IPS DF 4.7 (cell line): ENCODE measurements at regions not wholly inside any gene's neighbourhood (a gene's known extent, or its start where the extent isn't known, plus 50 kb on each side); places are given as distances from the start of the nearest gene placed in this dataset.

Source experiments
- DNase-seq: peaks from one replicate; pipeline ENCODE4 v3.0.0-alpha.2; 2013; ENCODE audit warnings: low spot score; ENCODE audit errors: extremely low read depth

- DNase-seq: no peak
Observed at GRCh38 chr10:20726381-20726780, 170.7 kb downstream of the NEBL start.

- no peak for DNase-seq
Observed at GRCh38 chr10:20714979-20715378, 182.1 kb downstream of the NEBL start.

- no peak for DNase-seq
Observed at GRCh38 chr10:20714518-20714917, 182.6 kb downstream of the NEBL start.

- no peak for DNase-seq
Observed at GRCh38 chr10:20713420-20713819, 183.7 kb downstream of the NEBL start.

GRCh38 chr10:20712774-20713173, 184.3 kb downstream of the NEBL start:
- DNase-seq: no peak

GRCh38 chr10:20709708-20710107, 187.4 kb downstream of the NEBL start:
- DNase-seq: no peak

GRCh38 chr10:20708305-20708704, 188.8 kb downstream of the NEBL start:
- DNase-seq: no peak

GRCh38 chr10:20707251-20707650, 189.9 kb downstream of the NEBL start:
- no peak for DNase-seq

- peak; percentile 38 for DNase-seq
Observed at GRCh38 chr10:20698837-20699236, 198.3 kb downstream of the NEBL start.

GRCh38 chr10:20694296-20694695, 202.8 kb downstream of the NEBL start:
- no peak for DNase-seq

- no peak for DNase-seq
Observed at GRCh38 chr10:20688797-20689544, 208.1 kb downstream of the NEBL start.

GRCh38 chr10:20686015-20686635, 211.0 kb downstream of the NEBL start:
- DNase-seq: no peak

GRCh38 chr10:20685462-20685861, 211.6 kb downstream of the NEBL start:
- no peak for DNase-seq

- DNase-seq: no peak
Observed at GRCh38 chr10:20683345-20683744, 213.8 kb downstream of the NEBL start.

GRCh38 chr10:20682782-20683181, 214.3 kb downstream of the NEBL start:
- DNase-seq: no peak

- DNase-seq: no peak
Observed at GRCh38 chr10:20677340-20677739, 219.8 kb downstream of the NEBL start.

GRCh38 chr10:20674926-20675325, 222.2 kb downstream of the NEBL start:
- DNase-seq: no peak

- DNase-seq: no peak
Observed at GRCh38 chr10:20673175-20673574, 223.9 kb downstream of the NEBL start.

- no peak for DNase-seq
Observed at GRCh38 chr10:20672741-20673140, 224.4 kb downstream of the NEBL start.

GRCh38 chr10:20670579-20670978, 226.5 kb downstream of the NEBL start:
- DNase-seq: no peak

- DNase-seq: no peak
Observed at GRCh38 chr10:20668985-20669384, 228.1 kb downstream of the NEBL start.

GRCh38 chr10:20662742-20663141, 234.4 kb downstream of the NEBL start:
- DNase-seq: no peak

- DNase-seq: no peak
Observed at GRCh38 chr10:20659225-20659624, 237.9 kb downstream of the NEBL start.
